Stimulated activated CD4-positive, alpha-beta T cell treated with anti-CD3 and anti-CD28 coated beads, Interleukin-4, amount 100 ng/mL, for 24 hours (primary cell): ENCODE measurements at regions not wholly inside any gene's neighbourhood (a gene's known extent, or its start where the extent isn't known, plus 50 kb on each side); places are given as distances from the start of the nearest gene placed in this dataset.

Experiments
- DNase-seq: peaks from one replicate; pipeline ENCODE4 v3.0.0-alpha.2; 2020

- DNase-seq, result no peak
Observed at GRCh38 chr13:72097568-72097967, 230.6 kb upstream of the DACH1 start.

GRCh38 chr13:72093262-72093661, 226.3 kb upstream of the DACH1 start:
- no peak for DNase-seq

GRCh38 chr13:72074663-72075062, 207.7 kb upstream of the DACH1 start:
- no peak for DNase-seq

- DNase-seq, result no peak
Observed at GRCh38 chr13:72072261-72072660, 205.3 kb upstream of the DACH1 start.

- no peak for DNase-seq
Observed at GRCh38 chr13:72071713-72072112, 204.7 kb upstream of the DACH1 start.

- DNase-seq, result no peak
Observed at GRCh38 chr13:72062566-72062965, 195.6 kb upstream of the DACH1 start.

DNA sequence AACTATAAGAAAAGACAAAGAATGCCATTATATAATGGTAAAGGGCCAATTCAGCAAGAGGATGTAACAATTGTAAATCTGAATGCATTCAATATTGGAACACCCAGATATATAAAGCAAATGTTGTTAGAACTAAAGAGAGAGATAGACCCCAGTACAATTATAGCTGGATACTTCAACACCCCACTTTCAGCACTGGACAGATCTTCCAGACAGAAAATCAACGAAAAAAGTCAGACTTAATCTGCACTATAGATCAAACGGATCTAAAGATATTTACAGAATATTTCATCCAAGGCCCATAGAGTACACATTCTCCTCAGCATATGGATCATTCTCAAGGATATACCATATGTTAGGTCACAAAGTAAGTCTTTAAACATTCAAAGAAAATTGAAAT, 194.6 kb upstream of the DACH1 start:
- DNase-seq, result no peak

DNA sequence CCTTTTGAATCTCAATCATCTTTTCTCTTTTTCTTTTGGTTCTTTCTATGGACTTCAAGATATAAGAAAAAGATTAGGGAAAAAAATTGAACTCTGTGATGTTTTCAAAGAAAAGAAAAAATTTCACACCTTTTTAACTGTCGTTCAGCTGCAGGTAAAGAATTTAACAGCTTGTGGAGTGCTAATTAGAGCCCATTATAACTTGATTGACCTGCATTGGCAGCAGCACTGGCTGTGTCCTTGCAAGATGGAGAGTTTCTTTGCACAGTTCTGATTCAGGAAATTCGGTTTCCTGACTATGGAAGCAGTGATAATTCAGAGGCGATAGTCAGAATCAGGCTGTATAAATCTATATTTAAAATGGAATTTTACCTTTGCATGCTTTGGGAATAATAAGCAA, 183.2 kb upstream of the DACH1 start:
- DNase-seq, result no peak

GRCh38 chr13:72043366-72043765, 176.4 kb upstream of the DACH1 start:
- DNase-seq, result no peak

DNA sequence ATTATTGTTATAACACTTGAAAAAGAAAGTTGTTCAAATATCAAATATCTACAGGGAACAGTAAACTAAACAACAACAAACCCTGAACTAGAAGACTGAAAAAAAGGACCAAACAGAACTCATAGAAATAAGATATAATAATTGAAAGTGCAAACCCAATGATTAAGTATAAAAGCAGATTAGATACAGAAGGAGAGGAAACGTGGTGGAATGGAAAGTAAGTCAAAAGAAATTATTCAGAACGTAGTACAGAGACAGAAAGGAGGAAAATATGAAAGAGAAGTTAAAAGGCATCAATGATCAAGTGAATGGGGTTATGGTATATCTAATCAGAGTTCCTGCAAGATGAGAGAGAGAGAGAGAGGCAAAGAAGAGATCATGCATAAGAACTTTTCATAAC, 174.2 kb upstream of the DACH1 start:
- DNase-seq, result no peak

DNA sequence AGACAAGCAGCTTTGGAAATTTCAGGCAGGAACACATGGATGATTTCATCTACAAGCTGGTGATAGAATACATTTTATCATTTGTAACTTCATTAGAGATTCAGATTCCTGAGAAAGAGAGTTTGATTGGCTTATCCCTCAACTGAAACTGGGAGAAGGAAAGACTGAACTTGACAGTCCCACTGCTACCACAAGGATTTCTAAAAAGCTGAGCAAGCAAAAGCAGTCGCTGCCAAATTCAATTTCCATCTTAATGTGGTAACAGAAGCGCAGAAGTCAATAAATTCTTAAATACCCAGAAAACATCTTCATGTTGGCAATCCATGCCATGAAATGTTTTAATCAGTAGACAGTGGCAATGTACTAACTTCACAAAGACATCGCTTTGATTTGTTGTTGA, 172.1 kb upstream of the DACH1 start:
- no peak for DNase-seq

DNA sequence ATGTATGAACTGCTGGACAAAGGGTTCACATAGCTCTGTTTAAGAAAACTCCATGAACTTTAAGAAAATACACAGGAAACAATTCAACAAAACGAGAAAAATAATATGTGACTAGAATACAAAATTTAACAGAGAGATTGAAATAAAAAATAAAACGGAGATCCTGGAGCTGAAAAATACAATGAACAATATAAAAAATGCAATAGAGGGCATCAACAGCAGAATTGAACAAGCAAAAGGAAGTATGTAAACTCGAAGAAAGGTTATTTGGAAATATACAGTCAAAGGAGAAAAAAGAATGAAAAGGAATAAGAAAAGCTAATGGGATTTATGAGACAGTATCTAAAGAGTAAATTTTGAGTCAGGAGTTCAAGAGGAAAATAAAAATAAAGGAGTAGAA, 163.0 kb upstream of the DACH1 start:
- DNase-seq, result no peak

GRCh38 chr13:72025836-72026235, 158.8 kb upstream of the DACH1 start:
- DNase-seq, result no peak

- DNase-seq, result no peak
Observed at GRCh38 chr13:72023895-72024294, 156.9 kb upstream of the DACH1 start.

- DNase-seq, result no peak
Observed at GRCh38 chr13:72005455-72005854, 138.5 kb upstream of the DACH1 start.

DNA sequence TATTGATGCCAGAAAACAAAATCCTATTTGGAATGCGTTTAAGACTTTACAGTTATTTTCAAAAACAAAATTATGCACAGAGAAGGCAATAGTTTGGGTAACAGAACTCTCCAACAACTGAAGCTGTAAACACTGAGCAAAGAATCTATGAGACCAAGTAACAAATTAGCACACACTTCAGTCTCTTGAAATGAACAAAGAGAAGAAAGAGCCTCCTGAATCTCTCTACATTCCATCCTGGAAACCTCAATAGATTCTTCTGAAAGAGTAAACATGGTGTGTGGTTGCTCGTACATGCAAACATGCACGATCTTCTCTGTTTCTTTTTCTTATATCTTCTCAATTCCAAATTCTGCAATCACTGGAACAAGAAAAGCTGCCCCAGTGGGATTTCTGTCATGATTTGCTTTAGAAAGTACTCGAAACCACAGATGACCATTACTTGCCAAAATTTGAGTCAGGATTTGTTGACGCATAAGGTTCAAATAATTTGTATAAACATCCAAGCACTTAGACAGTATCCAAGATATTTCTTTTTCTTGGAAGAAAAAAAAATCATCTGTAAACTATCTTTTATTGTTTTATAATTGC, 137.9 kb upstream of the DACH1 start:
- no peak for DNase-seq

DNA sequence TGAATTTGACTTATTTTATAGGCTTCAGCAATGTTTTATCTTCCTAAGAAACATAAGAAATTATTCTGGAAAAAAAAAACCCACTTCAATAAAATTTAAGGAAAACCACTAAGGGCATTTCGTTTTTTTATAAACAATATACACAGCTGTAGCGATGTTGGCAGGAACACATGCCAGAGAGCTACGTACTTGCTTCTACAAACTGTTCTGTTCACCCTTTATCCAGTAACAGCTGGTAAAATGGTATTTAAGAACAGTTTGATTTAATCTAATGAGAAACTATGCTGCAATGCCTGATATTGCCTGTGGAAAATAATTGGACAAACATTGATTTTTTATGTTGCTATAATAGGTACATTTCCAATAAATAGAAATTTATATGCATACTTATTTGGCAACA, 137.2 kb upstream of the DACH1 start:
- DNase-seq, result no peak

GRCh38 chr13:71998223-71998622, 131.2 kb upstream of the DACH1 start:
- no peak for DNase-seq

GRCh38 chr13:71979616-71980015, 112.6 kb upstream of the DACH1 start:
- no peak for DNase-seq

DNA sequence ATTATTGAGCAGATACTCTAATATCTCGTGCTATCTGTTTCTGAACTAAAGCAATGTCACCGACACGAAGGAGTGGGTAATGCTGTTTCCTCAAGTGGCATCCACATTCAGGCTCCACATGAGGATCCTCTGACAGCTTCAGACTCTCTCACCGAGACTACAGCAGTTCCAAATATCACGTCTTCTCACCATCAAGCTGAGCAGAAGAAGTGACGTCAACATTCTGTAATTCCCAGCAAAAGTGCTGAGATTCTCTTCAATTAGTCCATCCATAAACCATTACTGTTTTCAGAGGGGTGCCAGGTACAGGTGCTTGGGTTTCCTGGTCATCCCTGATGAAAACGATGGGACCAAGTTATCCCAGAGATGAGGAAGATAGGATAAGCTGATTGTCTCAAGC, 110.0 kb upstream of the DACH1 start:
- DNase-seq, result no peak

DNA sequence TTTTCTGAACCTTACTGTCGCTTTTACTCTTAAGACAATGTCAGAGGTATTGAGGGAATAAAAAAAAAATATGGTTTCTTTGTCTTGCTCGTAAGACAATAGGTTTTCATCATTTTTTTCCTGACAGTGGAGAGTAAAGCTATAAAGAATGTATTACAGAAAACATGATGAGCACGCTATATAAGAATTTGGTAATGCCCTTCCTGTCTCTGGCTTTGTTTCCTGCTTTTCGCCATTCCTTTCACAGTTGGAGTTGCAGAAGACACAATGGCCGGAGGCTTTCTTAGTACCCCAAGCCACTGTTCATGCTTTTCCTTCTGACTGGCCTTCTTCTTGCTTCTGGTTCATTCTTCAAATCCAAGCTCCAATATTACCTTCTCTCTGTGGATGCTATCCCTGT, 101.0 kb upstream of the DACH1 start:
- no peak for DNase-seq

DNA sequence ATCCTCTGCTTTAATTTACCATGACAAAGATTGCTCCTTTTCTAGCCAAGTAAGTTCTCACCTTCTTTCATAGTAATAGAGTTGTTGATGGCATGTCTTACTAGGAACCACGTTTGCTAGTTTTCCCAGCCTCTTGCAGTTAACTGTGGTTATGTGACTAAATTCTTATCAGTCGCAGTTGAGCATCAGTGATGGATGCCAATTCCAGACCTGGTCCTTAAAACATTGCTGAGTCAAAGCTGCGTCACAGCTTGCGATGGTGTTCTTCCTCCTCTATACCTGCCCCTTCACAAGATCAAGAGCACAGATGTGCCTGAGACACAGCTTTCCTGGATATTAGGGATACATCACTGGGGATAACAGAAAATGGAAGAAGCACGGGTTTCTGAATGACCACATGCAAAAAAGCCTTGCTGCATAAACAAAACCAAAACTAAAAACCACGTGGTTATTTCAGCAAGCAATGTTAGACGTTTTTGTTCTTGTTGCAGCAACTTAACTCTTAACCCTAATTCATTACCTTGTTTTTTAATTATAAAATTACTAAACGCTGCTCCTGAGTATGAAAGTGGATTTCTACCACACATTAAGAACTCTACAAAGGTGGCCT, 97.6 kb upstream of the DACH1 start:
- no peak for DNase-seq

DNA sequence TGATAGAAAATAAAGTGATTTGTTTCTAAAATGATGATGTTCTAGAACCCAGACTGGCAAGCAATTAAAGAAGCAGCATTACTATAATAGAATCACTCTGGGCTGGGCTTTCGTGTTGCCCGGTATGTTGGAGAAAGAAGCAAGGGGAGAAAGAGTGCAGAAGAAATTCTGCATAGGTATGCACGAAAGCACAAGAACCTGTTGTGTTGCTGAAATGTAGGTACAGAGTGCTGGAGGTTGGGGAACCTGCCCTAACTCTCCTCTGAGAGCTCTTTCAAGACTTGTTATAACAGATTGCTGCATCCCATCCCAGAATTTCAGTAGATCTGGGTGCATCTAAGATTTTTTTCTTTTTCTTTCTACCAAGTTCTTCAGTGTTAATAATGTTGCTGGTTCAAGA, 95.7 kb upstream of the DACH1 start:
- DNase-seq, result no peak

GRCh38 chr13:71962126-71962525, 95.1 kb upstream of the DACH1 start:
- DNase-seq, result no peak

GRCh38 chr13:71949441-71949840, 82.4 kb upstream of the DACH1 start:
- no peak for DNase-seq
